ENCODE measurements at regions not wholly inside any gene's neighbourhood (a gene's known extent, or its start where the extent isn't known, plus 50 kb on each side); places are given as distances from the start of the nearest gene placed in this dataset.

DNA sequence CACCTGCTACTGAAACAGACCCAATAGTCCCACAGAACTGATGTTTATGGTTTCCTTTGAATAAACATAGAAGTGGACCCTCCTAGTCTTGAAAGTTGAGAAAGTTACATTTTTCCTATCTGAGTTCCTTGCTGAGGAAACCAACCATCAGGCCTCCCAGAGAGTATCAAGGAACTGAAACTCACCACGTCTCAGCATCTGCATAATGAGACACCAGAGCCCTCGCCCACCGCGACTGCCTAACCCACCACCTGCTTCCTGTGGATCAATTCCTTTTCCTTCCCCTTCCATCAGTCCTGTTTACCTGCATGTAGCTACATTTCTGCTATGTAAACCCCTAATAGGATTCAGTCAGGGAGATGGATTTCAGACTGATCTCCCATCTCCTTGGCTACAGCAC is 443.2 kb upstream of the TMEM132C start:
- BruUV-seq (replicated peaks), result no TSS peak
- H3K9me3 ChIP-seq (replicated peaks; ENCODE audit: control insufficient read depth, insufficient read depth, low read length), result peaks cover 13% of the 10 kb centered on the region
- no peak overlapping the region for H3K27ac ChIP-seq (ENCODE audit: insufficient read depth, low read depth, low read length)
- ChIA-PET CTCF (no interaction called here), POLR2A (no interaction called here)
- no peaks in the 10 kb centered on the region for H3K36me3 ChIP-seq (ENCODE audit: control insufficient read depth in 2 of 2, extremely low read depth in 1 of 2, insufficient read depth in 2 of 2, low read length in 2 of 2)
- intact Hi-C loops (cut with micrococcal nuclease), result no loop called here
- no peak overlapping the region for H2AFZ ChIP-seq (ENCODE audit: low read depth, low read length)
- no peaks in the 10 kb centered on the region for H4K20me1 ChIP-seq (replicated peaks; ENCODE audit: control insufficient read depth, extremely low read depth, insufficient read depth, low read length)
- H3K27me3 ChIP-seq (ENCODE audit: control insufficient read depth in 2 of 2, insufficient read depth in 2 of 2, low read length in 2 of 2), result no peaks in the 10 kb centered on the region
- no peaks in the 10 kb centered on the region for H3K4me1 ChIP-seq (ENCODE audit: control insufficient read depth, extremely low read depth, insufficient read depth, low read length)
- dilution Hi-C loops (cut with MboI; ENCODE audit: extremely low pct_ligation_motif_present, low sequenced_read_pairs), result no loop called here
- H3K9me1 ChIP-seq (replicated peaks; ENCODE audit: control insufficient read depth, extremely low read depth, insufficient read depth, low read length), result no peaks in the 10 kb centered on the region
- FAIRE-seq (no peak), DNase-seq (ENCODE audit: low read depth, low spot score) (no peak)
- no peak overlapping the region for H3K9ac ChIP-seq (replicated peaks; ENCODE audit: extremely low read depth, insufficient read depth, low read length)
- TF ChIP-seq, protein P1, sequence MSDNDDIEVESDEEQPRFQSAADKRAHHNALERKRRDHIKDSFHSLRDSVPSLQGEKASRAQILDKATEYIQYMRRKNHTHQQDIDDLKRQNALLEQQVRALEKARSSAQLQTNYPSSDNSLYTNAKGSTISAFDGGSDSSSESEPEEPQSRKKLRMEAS (IDR thresholded peaks at IDR 0.05; ENCODE audit: insufficient read depth, insufficient read length), result no peak
- no peak for TF ChIP-seq GATA2 (IDR thresholded peaks at IDR 0.05; ENCODE audit: insufficient read depth, insufficient read length, low read depth, low read length)
- TF ChIP-seq MYC (IDR thresholded peaks at IDR 0.05; ENCODE audit: low read depth, low read length), result no peak
- no peak for TF ChIP-seq POLR2A (IDR thresholded peaks at IDR 0.05; ENCODE audit: low read depth, low read length)
- TF ChIP-seq FOS (IDR thresholded peaks at IDR 0.05; ENCODE audit: borderline replicate concordance, insufficient read depth, low read length), result no peak
- TF ChIP-seq JUN (IDR thresholded peaks at IDR 0.05; ENCODE audit: borderline replicate concordance, insufficient read depth, insufficient read length, low read depth), result no peak
- TF ChIP-seq EZH2 (IDR thresholded peaks at IDR 0.05; ENCODE audit: borderline replicate concordance, low read depth, low read length, severe bottlenecking), result no peak
- TF ChIP-seq, protein P2, sequence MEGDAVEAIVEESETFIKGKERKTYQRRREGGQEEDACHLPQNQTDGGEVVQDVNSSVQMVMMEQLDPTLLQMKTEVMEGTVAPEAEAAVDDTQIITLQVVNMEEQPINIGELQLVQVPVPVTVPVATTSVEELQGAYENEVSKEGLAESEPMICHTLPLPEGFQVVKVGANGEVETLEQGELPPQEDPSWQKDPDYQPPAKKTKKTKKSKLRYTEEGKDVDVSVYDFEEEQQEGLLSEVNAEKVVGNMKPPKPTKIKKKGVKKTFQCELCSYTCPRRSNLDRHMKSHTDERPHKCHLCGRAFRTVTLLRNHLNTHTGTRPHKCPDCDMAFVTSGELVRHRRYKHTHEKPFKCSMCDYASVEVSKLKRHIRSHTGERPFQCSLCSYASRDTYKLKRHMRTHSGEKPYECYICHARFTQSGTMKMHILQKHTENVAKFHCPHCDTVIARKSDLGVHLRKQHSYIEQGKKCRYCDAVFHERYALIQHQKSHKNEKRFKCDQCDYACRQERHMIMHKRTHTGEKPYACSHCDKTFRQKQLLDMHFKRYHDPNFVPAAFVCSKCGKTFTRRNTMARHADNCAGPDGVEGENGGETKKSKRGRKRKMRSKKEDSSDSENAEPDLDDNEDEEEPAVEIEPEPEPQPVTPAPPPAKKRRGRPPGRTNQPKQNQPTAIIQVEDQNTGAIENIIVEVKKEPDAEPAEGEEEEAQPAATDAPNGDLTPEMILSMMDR (IDR thresholded peaks at IDR 0.05; ENCODE audit: extremely low read depth in 1 of 2, insufficient read depth in 1 of 2, low read depth in 1 of 2, low read length in 2 of 2), result no peak
- no peak for TF ChIP-seq POLR2AphosphoS5 (IDR thresholded peaks at IDR 0.05; ENCODE audit: insufficient read depth, low read depth, low read length)
- no peak overlapping the region for H3K4me2 ChIP-seq (ENCODE audit: insufficient read depth, low read length)
- no peaks in the 10 kb centered on the region for H3K79me2 ChIP-seq (ENCODE audit: control insufficient read depth, insufficient read depth, low read length)
- no peak overlapping the region for H3K4me3 ChIP-seq (replicated peaks in 1 of 3; ENCODE audit: insufficient read depth in 1 of 3, low read depth in 1 of 3, low read length in 3 of 3)

All from endothelial cell of umbilical vein (primary cell).